ENCODE measurements at regions not wholly inside any gene's neighbourhood (a gene's known extent, or its start where the extent isn't known, plus 50 kb on each side); places are given as distances from the start of the nearest gene placed in this dataset.

- DNase-seq: peak; percentile 25
Measured at GRCh38 chr2:8277921-8278571, 403.8 kb upstream of the ID2 start.

DNA sequence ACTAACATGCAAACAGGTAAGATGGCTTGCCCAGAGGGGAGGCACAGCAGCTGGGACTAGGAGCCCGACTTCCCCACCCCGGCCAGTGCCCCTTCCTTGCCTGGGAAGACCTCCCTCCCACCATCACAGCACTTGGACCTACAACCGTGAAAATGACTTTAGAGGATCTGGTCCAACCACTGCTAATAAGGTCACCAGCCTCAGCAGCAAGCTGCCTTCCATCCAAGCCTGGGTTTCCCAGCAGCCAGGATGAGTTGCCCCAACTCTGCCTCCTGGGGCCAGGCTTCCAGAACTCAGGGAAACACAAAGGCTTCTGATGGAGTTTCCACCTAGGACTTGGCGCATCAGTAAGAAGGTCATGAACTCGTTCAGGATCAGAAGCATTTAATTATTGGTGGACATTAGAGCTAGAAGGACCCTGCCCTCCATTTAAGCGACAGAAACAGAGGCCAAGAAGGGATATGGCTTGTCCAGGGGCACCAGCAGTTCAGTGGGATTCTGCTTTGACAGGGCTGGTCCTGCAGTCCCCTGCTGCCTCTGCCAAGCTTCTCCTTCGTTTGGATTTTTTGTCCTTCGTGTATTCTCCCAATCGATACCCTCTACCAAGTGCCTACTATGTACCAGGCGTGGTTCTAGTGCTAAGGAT is 403.0 kb upstream of the ID2 start:
- DNase-seq: no peak

- DNase-seq: no peak
Measured at GRCh38 chr2:8279506-8279905, 402.4 kb upstream of the ID2 start.

DNA sequence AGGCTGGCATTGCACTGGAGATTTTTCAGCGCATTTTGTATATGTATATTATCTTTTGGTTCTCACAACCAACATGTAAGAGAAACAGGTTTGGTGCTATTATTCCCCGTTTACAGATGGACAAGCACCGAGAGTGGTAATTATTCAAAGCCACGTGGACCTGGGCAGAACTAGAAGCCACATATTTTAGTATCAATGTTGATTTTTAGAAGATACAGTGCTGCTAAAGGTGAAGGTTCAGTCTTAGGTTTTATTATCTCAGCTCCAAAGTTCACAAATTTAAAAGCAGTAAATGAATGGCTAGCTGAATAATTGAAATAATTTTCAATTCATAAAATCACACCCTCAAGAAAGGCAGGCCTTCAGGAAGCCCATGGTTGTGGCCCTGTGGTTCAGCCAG is 400.6 kb upstream of the ID2 start:
- no peak for DNase-seq

GRCh38 chr2:8281950-8282857 is 399.7 kb upstream of the ID2 start:
- DNase-seq: peak; percentile 41

DNA sequence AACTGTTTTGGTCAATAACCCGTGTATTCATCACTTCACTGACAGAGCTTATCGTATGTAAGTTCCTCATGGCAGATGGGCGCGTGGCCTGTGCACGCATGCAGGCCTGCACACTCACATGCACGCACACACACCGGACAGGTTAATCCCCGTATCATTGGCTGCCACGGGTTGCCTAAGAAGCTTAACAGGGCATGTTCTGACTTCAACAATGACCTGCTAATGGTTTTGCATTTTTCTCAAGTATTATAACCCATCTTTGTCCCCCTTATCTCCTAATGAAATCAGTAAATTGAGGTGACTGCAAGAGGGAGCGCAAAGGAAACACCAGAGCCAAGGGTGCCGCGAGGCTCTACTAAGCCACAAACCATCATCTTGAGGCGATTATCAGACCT is 399.0 kb upstream of the ID2 start:
- DNase-seq: no peak

GRCh38 chr2:8285081-8285480 is 396.8 kb upstream of the ID2 start:
- no peak for DNase-seq

GRCh38 chr2:8285898-8286297 is 396.0 kb upstream of the ID2 start:
- DNase-seq: no peak

GRCh38 chr2:8288206-8288605 is 393.6 kb upstream of the ID2 start:
- DNase-seq: no peak

- DNase-seq: no peak
Measured at GRCh38 chr2:8289111-8289510, 392.7 kb upstream of the ID2 start.

- no peak for DNase-seq
Measured at GRCh38 chr2:8290771-8291352, 391.0 kb upstream of the ID2 start.

GRCh38 chr2:8296306-8296705 is 385.6 kb upstream of the ID2 start:
- no peak for DNase-seq

GRCh38 chr2:8297376-8298231 is 384.3 kb upstream of the ID2 start:
- DNase-seq: no peak

DNA sequence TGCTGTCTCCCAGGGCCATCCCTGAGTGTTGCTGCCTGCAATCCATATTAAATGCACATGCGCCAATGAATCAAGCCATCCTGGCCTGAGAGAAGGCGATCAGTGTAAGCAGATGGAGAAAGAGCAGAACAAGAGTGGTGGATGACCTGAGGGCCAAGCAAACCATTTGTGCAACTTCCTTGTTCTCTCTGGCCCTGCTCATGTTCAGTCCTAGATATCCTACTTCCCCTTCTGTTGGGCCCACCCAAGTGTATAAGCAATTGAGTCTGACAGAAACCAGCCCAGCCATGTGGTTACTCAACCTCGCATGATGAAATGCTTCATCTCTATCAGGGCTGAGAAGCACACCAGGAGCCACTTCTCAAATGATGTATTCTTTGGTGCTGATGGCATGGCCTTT is 383.1 kb upstream of the ID2 start:
- DNase-seq: no peak

DNA sequence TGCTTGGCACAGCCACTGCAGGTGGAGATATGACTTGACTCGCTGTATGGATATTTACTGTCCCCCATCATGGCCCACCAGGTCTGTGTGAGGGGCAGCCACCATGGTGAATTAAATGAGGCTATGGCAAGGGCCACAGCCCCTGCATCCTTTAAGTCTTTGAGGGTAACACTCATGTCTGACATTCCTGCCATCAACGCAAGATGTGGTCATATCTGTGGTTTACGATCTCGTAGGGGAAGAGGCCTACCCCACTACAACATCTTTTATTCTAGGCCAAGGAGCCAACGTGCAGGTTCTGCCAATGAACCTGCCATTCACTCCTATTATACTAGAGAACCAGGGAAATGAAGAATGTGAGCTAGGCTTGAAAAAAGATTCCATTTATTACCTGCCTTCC is 381.6 kb upstream of the ID2 start:
- no peak for DNase-seq

DNA sequence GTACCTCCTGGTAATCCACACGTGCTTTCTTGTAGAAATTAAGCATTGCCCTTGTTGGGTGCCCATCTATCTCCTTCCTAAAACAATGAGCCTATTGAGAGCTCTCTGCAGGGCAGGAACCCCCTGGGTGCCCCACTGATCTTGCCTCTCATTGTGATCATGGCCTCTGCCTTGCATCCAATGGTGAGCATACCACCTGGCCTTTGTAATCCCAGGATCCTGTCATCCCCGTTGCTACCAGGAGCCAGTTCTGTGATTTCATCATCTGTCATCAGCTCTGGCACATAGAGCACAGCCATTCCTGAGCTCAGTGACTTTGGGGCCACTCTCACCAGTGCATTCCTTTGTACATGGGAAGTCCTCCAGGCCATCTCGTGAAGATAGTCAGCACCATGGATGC is 381.0 kb upstream of the ID2 start:
- DNase-seq: no peak

- peak; percentile 93 for DNase-seq
Measured at GRCh38 chr2:8303322-8303832, 378.5 kb upstream of the ID2 start.

GRCh38 chr2:8304821-8305766 is 376.8 kb upstream of the ID2 start:
- DNase-seq: no peak

- DNase-seq: peak; percentile 82
Measured at GRCh38 chr2:8306530-8307351, 375.1 kb upstream of the ID2 start.

DNA sequence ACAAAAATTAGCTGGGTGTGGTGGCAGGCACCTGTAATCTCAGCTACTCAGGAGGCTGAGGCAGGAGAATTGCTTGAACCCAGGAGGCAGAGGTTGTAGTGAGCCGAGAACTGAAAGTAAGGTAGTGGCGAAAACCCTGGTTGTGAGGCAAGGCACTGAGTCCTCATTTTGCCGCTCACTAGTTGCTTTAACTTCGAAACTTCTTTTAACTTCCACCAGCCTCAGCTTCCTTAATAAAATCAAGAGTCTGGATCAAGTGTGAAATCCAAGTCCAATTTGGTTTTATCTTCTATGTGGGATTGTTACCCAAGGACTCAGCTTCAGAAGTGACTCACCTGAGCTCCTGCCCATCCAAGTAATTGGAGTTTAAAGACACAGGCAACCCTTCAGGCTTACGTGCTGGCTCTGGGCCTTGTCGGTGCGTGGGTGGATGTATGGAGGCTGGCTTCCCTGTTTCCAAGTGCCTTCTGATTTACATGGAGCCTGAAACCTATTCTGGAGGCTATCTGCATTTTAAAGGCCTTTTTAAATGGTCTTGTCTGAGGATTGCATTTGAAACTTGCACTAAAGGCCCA is 374.2 kb upstream of the ID2 start:
- no peak for DNase-seq

All from activated CD4-positive, alpha-beta T cell treated with anti-CD3 and anti-CD28 coated beads, Interleukin-2, amount 50 U/mL, for 16 hours (primary cell).